DMS79 (cell line): ENCODE measurements at regions not wholly inside any gene's neighbourhood (a gene's known extent, or its start where the extent isn't known, plus 50 kb on each side); places are given as distances from the start of the nearest gene placed in this dataset.

Source experiments
- DNase-seq: peaks from one replicate; lab custom pipeline; 2025; lab: John Stamatoyannopoulos, UW

GRCh38 chr2:204477358-204477950 lies 67.8 kb upstream of the PARD3B start:
- no peak for DNase-seq

GRCh38 chr2:204479557-204479956 lies 65.7 kb upstream of the PARD3B start:
- no peak for DNase-seq

DNA sequence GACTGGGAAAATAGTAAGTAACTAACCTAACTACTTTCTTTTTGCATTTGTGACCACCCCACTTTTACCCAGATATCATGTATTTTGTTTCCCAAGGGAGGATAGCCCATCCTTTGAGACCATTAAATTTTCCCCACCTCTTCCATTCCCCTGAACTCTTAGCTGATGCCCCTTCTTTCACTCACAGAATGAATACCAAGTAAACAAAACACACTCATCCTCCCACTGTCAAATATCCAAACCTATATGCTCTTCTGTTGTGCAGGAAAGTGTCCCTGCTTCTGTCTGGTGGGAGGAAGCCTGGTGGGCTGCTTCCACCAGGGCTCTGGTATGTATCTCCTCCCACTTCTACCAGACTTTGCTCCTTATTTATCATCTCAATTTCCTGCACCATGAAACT lies 64.6 kb upstream of the PARD3B start:
- DNase-seq: no peak

DNA sequence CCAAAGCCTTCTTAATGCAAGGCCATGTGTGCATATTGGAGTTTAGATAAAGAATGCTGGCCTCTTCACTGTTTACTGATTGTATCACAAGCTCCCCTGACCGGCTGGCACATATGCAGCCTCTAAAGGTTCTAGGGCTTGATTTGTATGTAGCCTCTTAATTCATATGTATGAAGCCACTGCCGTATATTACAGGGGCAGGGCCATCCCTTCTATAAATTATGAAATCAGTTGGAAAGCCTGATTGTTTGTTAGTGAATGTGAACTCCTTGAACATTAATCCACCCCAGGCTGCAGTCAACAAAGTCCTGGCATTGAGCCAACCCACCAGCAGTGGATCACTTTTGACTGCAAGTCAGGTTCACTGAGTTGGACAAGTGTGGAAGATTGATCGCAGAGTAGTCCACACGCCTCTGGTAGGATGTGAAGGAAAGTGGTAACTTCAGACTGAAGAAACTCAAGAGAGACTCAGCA lies 61.6 kb upstream of the PARD3B start:
- peak; percentile 55 for DNase-seq

DNA sequence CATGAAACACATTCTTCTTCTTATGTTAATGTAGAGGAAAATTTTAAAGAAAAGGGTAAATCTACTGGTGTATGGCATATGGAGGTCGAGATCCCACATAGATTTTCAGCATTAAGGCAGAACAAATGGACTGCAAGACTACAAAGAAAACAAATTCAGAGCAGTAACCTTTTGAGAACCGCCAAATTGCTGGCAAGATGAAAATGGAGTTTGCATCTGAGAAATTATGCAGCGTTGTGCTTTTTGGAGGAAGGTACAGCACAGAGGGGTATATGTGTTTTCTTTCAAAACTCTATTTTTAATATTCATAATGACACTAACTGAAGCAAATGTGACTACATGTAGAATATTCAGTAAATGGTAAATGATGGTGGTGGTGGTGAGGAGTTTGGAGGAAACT lies 59.0 kb upstream of the PARD3B start:
- no peak for DNase-seq

- no peak for DNase-seq
Measured at GRCh38 chr2:204486805-204487204, 58.5 kb upstream of the PARD3B start.

DNA sequence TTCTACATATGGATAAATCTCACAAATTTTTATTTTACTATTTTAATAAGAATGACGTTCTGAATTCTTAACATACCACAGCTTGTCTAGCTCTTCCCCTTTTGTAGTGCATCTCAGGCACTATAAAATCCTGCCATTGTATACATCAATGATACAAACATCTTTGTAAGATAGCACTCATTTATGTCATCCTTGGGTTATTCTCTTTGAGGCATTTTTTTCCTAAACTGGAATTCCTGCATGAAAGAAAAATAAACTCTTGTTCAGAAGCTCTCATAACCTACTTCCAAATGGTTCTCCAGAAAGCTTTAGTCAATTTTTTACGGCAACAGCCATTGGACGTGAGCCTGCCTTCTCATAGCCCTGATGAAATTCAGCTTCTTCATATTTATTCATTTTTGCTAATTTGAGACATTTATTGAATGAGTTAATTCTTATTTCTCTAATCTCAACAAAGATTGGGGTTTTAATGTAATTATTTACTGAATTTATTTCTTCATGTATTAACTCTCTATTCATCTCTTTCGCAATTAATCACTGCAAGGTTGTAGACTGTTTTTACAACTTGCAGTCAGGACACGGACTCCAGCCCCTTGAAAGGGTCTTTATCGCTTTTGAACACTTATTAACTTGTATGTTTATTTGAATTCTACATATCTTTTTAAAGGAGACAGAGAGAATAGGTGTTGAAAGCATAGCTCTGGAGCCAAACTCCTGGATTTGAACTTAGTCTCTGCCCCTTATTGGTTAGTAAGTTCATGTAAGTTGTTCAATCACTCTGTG lies 57.6 kb upstream of the PARD3B start:
- DNase-seq: no peak

DNA sequence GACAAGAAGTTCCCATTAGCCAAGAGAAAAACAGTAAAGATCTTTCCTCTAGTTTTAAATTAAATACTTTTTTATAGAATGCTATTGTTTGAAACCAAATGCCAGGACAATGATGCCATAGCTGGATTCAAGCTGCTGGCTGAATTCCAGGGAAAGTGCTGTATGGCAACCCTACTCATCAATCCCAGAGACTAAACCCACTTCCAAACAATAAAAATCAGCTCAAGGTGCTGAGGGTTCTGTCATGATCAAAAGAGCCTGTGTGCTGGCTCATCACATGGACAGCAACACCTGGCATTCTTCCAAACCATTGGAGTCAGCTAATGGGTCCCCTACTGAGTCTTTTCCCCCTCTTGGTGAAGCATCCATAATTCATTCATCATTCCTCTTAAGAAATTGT lies 53.7 kb upstream of the PARD3B start:
- peak; percentile 8 for DNase-seq

DNA sequence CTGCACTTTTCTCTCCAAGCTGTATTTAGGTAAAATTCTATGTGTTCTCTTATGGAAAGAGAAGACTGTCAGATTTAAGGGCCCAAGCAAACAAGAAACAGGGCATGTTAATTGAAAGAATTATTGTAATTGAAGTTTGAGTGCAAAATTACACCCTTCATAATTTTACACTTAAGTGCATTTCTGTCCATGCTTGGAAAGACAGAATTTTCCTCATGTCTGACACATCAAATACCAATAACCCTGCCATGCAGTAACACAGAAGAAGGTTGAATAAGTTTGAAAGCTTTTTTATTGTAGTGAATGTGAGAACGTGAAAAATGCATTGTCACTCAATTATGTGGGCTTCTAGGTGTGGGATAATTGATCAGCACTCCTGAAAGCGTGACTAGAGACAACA lies 52.9 kb upstream of the PARD3B start:
- DNase-seq: no peak

GRCh38 chr2:204494681-204495080 lies 50.6 kb upstream of the PARD3B start:
- DNase-seq: no peak

DNA sequence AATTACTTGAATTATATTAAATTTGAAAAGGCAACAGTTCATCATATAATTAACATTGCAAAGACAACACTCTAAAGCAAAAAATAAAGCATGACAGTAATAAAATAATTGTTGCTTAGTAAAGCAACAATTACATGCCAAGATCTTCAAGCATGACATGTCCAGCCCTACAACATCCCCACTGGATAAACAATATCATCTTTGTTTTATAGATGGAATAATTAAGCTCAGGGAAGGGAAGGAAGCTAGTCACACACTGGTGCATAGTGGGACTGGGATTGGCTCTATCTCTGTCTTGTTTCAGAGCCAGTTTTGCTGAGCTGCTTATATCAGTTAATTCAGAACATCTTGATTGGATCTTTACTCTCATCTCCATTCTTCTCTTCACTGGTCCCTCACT lies 49.9 kb upstream of the PARD3B start:
- no peak for DNase-seq
